Activated T-cell treated with anti-CD3 and anti-CD28 coated beads, Interleukin-2, amount 50 U/mL, for 24 hours (primary cell): ENCODE measurements at regions not wholly inside any gene's neighbourhood (a gene's known extent, or its start where the extent isn't known, plus 50 kb on each side); places are given as distances from the start of the nearest gene placed in this dataset.
A peak's percentile ranks its signal among the peaks of the same experiment; 100 is the strongest.

Experiments used
- DNase-seq: peaks from one replicate; pipeline ENCODE4 v3.0.0-alpha.2; 2020
- H3K27ac Mint-ChIP-seq: 2 replicates; pipeline ENCODE4 v1.8.0; 2020; ENCODE audit warnings: mild to moderate bottlenecking, mixed read lengths
- H3K27me3 Mint-ChIP-seq: 2 replicates; pipeline ENCODE4 v1.8.0; 2020; ENCODE audit warnings: mixed read lengths
- H3K36me3 Mint-ChIP-seq: 2 replicates; pipeline ENCODE4 v1.8.0; 2020; ENCODE audit warnings: low read depth, mixed read lengths
- H3K4me1 Mint-ChIP-seq: 2 replicates; pipeline ENCODE4 v1.8.0; 2020; ENCODE audit warnings: low read depth, mixed read lengths
- H3K4me3 Mint-ChIP-seq: 2 replicates; pipeline ENCODE4 v1.8.0; 2020; ENCODE audit warnings: mild to moderate bottlenecking, moderate library complexity, mixed read lengths
- H3K9me3 Mint-ChIP-seq: 2 replicates; pipeline ENCODE4 v1.8.0; 2020; ENCODE audit warnings: mixed read lengths

DNA sequence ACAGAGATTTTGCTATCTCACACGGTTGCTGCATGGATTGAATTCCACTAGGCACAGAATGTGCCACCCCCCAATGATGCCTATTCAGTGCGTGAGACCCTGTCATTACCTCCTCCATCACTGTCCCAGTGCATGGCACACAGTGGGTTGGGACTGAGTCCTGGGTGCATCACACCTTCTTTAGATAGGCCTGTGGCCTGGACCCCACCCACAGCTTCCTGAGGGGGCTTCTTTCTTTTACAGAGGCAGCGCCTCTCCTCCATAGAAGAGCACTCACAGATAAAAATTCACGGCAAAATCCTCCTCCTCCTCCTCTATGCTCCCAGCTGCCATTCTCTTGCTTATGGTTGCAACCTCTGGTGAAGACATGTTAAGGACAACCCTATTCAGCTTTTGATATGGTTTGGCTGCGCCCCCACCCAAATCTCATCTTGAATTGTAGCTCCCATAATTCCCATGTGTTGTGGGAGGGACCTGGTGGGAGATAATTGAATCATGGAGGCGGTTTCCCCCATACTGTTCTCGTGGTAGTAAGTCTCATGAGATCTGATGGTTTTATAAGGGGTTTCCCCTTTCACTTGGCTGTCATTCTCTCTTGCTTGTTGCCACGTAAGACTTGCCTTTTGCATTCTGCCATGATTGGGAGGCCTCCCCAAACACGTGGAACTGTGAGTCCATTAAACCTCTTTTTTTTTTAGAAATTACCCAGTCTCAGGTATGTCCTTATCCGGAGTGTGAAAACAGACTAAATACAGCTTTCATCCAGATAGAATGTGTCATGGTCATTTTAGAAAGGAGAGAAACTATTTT, 147.6 kb downstream of the KLF13 start:
- Mint-ChIP-seq H3K9me3 (peaks cover 4% of the 10 kb centered on the region), H3K4me1 (peaks cover 62% of the 10 kb centered on the region), H3K4me3 (peak overlapping the region; percentile 69), H3K36me3 (peaks cover 26% of the 10 kb centered on the region), H3K27ac (peak overlapping the region; percentile 90), H3K27me3 (no peaks in the 10 kb centered on the region)
- peak; percentile 42 for DNase-seq

DNA sequence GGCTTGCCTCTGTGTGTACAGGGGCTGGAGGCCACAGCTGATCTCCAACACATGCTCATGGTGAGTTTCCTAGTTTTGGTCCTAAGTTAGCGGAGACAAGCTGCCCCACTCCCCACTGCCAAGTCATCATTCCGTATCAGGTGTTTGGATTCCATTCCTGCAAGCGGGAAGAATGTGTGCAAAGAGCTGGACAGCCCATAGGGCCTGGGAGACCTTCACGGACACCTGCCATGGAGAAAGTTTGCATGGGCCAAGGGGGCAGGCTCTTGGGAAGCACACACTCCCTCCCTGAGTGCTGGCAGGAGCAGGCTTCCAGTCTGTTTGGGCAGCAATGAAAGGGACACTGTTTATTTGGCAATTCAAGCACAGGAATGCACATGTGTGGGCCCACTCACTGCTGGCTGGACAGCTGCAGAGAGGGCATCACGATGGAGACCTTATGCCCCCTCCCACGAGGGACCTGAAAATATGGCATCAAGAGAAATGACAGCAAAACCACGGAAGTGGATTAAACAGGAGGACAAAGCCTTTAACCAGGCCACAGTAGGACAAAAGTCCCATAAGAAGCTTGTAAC, 149.7 kb downstream of the KLF13 start:
- H3K4me3 Mint-ChIP-seq = no peak overlapping the region
- no peak overlapping the region for H3K27ac Mint-ChIP-seq
- peaks cover 39% of the 10 kb centered on the region for H3K36me3 Mint-ChIP-seq
- no peaks in the 10 kb centered on the region for H3K27me3 Mint-ChIP-seq
- H3K9me3 Mint-ChIP-seq = peaks cover 4% of the 10 kb centered on the region
- DNase-seq = peak; percentile 28
- peaks cover 72% of the 10 kb centered on the region for H3K4me1 Mint-ChIP-seq

GRCh38 chr15:31476866-31477265, 150.2 kb downstream of the KLF13 start:
- H3K4me3 Mint-ChIP-seq = no peak overlapping the region
- H3K36me3 Mint-ChIP-seq = peaks cover 42% of the 10 kb centered on the region
- peaks cover 72% of the 10 kb centered on the region for H3K4me1 Mint-ChIP-seq
- H3K27ac Mint-ChIP-seq = no peak overlapping the region
- peak; percentile 21 for DNase-seq
- no peaks in the 10 kb centered on the region for H3K27me3 Mint-ChIP-seq
- H3K9me3 Mint-ChIP-seq = peaks cover 4% of the 10 kb centered on the region

DNA sequence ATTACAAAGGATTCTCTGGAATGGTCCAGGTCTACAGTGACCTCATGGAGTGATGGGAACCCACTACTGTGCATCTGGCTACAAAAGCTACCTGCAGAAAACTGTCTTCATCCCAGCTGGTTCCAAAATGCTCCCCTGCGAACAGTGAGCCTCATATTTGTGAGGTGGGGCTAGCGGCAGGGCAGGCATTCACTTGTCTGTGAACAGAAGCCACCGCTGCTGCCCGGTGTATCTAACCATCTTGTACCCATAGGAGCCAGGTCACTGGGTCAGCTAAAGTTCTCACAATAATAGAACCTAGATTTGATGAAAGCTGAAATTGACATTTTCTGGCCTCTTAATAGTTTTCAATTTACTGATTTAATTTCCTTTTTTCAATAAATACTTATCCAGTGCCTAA, 150.7 kb downstream of the KLF13 start:
- no peak for DNase-seq
- H3K4me1 Mint-ChIP-seq = peaks cover 72% of the 10 kb centered on the region
- peaks cover 4% of the 10 kb centered on the region for H3K9me3 Mint-ChIP-seq
- H3K4me3 Mint-ChIP-seq = no peak overlapping the region
- no peaks in the 10 kb centered on the region for H3K27me3 Mint-ChIP-seq
- peaks cover 45% of the 10 kb centered on the region for H3K36me3 Mint-ChIP-seq
- H3K27ac Mint-ChIP-seq = no peak overlapping the region

DNA sequence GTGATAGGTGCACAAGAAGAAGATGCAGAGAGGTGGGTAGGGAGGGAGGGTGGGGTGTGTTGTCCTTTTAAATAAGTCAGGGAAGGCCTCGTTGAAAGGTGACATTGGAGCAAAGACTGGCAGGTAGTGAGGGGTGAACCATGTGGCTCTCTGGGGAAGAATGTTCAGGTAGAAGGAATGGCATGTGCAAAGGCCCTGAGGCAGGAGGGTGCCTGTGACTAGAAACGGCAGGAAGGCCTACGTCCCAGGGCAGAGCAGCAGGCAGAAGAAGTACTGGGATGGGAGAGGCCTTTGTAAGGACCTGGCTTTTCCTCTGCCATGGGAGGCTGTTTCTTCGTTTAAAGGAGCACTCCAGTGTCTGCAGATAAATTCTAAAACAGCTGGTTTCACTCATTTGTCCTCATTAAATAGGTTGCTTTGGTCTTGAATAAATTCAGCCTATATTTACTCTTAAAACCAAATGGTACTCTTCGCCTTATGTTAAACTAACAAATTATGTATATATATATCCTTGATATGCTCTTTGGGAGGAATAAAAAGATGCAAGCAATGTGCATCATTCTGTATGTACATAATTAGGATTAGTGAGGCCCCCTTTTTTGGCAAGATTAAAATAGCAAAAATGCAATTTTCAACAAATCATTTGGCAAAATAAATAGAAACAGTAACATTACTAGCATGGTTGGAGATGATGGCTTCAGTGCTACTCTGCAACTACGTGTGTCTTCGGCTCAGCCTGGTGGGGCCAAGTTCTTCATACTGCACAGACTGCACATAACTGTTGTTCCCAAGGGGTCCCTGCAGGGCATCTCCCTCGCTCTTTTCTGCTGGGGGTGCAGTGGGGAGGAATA, 151.4 kb downstream of the KLF13 start:
- Mint-ChIP-seq H3K27ac (peak overlapping the region; percentile 53), H3K9me3 (peaks cover 4% of the 10 kb centered on the region), H3K4me3 (no peak overlapping the region), H3K4me1 (peaks cover 72% of the 10 kb centered on the region), H3K27me3 (no peaks in the 10 kb centered on the region), H3K36me3 (peaks cover 53% of the 10 kb centered on the region)
- peak; percentile 16 for DNase-seq

DNA sequence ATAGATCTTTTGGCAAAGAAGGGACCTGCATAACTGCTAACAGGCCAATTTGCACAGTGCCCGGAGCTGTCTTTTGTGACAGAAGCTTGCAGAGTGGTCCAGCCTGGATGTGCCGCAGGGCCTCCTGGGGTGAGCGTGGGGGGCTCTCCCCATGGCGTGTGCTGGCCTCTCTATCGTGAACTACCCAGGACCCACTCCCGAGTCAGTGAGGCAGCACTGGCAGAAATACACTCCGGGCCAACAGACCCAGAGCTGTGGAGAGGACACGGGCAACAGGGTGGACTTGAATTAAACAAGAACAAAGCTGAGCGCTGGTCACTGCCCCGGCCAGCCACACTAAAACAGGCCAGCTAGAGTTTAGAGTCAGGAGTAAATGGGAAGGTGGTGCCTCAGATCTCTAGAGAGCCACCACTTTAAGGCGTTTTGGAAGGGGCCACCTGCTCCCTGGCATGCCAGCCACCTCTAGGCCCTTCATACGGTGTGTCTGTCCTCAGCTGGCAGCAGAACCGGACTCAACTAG, 152.1 kb downstream of the KLF13 start:
- peaks cover 65% of the 10 kb centered on the region for H3K4me1 Mint-ChIP-seq

GRCh38 chr15:31480356-31481025, 153.9 kb downstream of the KLF13 start:
- peaks cover 2% of the 10 kb centered on the region for H3K27me3 Mint-ChIP-seq
- peak overlapping the region; percentile 37 for H3K4me3 Mint-ChIP-seq
- no peaks in the 10 kb centered on the region for H3K9me3 Mint-ChIP-seq
- H3K4me1 Mint-ChIP-seq = peaks cover 65% of the 10 kb centered on the region
- peak overlapping the region; percentile 23 for H3K27ac Mint-ChIP-seq
- peak; percentile 25 for DNase-seq
- peaks cover 47% of the 10 kb centered on the region for H3K36me3 Mint-ChIP-seq

More for the DNA sequence above, 152.1 kb downstream of the KLF13 start:
- peak; percentile 24 for DNase-seq
- Mint-ChIP-seq H3K9me3 (peaks cover 4% of the 10 kb centered on the region), H3K27ac (no peak overlapping the region), H3K4me3 (no peak overlapping the region), H3K36me3 (peaks cover 53% of the 10 kb centered on the region), H3K27me3 (no peaks in the 10 kb centered on the region)

DNA sequence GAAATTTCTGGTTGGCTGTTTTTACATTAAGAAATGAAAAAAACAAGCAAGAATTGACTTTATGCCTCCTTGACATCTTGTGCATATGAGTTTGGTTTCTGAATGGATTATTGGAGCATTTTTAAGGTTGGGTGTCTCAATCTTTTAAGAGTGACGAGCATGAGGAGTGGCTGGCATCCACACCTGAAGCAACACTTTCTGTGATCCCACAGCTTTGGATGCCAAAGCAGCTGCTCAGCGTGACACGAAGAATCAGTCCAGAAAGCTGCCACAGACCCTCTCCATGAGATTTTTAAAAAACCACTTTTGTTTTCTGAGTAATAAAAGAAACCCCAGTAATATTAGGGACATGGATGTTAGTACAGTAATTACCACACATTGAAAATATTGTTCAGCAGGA, 154.5 kb downstream of the KLF13 start:
- DNase-seq = peak; percentile 14
- Mint-ChIP-seq H3K4me1 (peaks cover 62% of the 10 kb centered on the region), H3K36me3 (peaks cover 42% of the 10 kb centered on the region), H3K27me3 (peaks cover 2% of the 10 kb centered on the region), H3K27ac (peak overlapping the region; percentile 55), H3K4me3 (peak overlapping the region; percentile 88), H3K9me3 (no peaks in the 10 kb centered on the region)

DNA sequence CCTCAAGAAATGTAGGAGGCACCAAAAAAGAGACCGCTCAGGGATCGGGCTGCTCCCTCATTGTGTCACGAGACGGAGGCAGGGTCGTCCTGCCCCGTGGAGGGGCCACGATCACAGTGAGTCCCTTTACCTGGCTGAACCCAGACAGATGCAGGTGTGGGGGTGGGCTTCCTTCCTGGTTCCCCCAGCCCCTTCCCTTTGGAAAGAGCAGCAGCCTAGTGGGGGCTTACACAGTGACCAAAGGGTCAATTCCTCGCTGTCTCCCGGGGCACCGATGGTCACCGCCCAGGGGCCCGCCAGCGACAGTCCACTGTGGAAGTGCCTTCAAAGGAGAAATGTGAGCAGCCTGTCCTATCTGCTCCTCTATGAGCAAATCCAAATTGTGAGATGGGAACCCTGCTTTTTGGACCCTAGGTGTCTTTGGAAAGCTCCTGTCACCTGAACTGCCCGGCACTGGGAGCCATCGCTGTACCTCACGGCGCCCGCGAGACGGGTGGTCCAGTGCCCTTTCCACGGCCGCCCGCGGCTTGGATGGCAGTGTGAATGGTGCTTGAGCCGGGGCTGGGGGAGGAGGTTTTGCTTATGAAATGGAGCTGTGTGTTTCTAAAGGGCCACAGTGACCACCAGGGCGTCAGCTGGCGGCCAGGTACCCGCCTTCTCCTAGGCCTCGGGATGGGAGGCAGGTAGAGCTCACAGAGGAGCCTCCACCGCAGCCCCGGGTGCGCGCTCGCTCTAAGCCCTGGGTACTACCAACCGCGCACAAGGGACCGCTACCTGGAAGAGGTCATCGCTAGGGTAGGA, 155.7 kb downstream of the KLF13 start:
- peaks cover 68% of the 10 kb centered on the region for H3K4me1 Mint-ChIP-seq
- H3K9me3 Mint-ChIP-seq = no peaks in the 10 kb centered on the region
- peak; percentile 32 for DNase-seq
- peaks cover 37% of the 10 kb centered on the region for H3K36me3 Mint-ChIP-seq
- peaks cover 2% of the 10 kb centered on the region for H3K27me3 Mint-ChIP-seq
- H3K27ac Mint-ChIP-seq = peak overlapping the region; percentile 93
- peak overlapping the region; percentile 88 for H3K4me3 Mint-ChIP-seq

- peaks cover 2% of the 10 kb centered on the region for H3K27me3 Mint-ChIP-seq
- peak; percentile 76 for DNase-seq
- H3K4me3 Mint-ChIP-seq = peak overlapping the region; percentile 88
- peak overlapping the region; percentile 93 for H3K27ac Mint-ChIP-seq
- peaks cover 35% of the 10 kb centered on the region for H3K36me3 Mint-ChIP-seq
- H3K4me1 Mint-ChIP-seq = peaks cover 73% of the 10 kb centered on the region
- H3K9me3 Mint-ChIP-seq = no peaks in the 10 kb centered on the region
These were observed 156.7 kb downstream of the KLF13 start for GRCh38 chr15:31483053-31483985.

GRCh38 chr15:31483986-31484951, 157.6 kb downstream of the KLF13 start:
- H3K9me3 Mint-ChIP-seq = no peaks in the 10 kb centered on the region
- peak overlapping the region; percentile 81 for H3K4me3 Mint-ChIP-seq
- peak; percentile 33 for DNase-seq
- peak overlapping the region; percentile 87 for H3K27ac Mint-ChIP-seq
- peaks cover 2% of the 10 kb centered on the region for H3K27me3 Mint-ChIP-seq
- H3K4me1 Mint-ChIP-seq = peaks cover 79% of the 10 kb centered on the region
- H3K36me3 Mint-ChIP-seq = peaks cover 28% of the 10 kb centered on the region

DNA sequence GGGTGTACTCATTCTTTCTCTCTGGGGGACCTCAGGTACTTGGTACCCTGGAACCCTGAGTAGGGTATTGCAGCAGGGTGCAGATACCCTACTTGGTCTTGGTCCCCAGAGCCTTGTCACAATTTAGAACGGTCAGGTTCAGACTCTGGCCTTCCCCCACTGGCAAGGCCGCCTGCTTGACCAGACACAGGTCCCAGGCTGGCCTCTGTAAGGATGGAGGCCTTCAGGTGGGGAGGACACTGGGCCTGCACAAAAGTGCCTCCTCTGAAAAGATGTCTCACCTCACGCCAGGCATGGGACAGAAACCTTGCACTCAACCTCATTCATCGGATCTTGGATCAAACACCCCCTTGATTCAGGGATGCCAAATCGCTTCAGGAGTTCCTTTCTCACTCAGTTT, 158.4 kb downstream of the KLF13 start:
- H3K36me3 Mint-ChIP-seq = peaks cover 27% of the 10 kb centered on the region
- H3K9me3 Mint-ChIP-seq = no peaks in the 10 kb centered on the region
- DNase-seq = peak; percentile 34
- H3K27ac Mint-ChIP-seq = peak overlapping the region; percentile 87
- peaks cover 80% of the 10 kb centered on the region for H3K4me1 Mint-ChIP-seq
- H3K4me3 Mint-ChIP-seq = peak overlapping the region; percentile 81
- H3K27me3 Mint-ChIP-seq = peaks cover 2% of the 10 kb centered on the region
